A549 (cell line): ENCODE measurements at regions not wholly inside any gene's neighbourhood (a gene's known extent, or its start where the extent isn't known, plus 50 kb on each side); places are given as distances from the start of the nearest gene placed in this dataset.
A peak's percentile ranks its signal among the peaks of the same experiment; 100 is the strongest.

Experiments
- ATAC-seq, 2 experiments: fragments of 200-7000 bp in 1 of 2; fragments of >200 bp in 1 of 2; cut with Nextera tagmentation in 1 of 2; cut with Tn5 transposase in 1 of 2; 3 replicates each; pipeline versions ENCODE4 v1.8.0 to v1.9.1; 2018 to 2020; ENCODE audit warnings: mild to moderate bottlenecking in 1 of 2, moderate library complexity in 1 of 2
- CTCF ChIA-PET: fragments of 300-600 bp; sonication (Branson Sonifier 250); formaldehyde crosslinking; extraction: SDS; loops from one replicate; lab custom pipeline; 2021; ENCODE audit warnings: antibody characterized with exemption, inconsistent platforms; lab: Yijun Ruan, JAX
- POLR2A ChIA-PET: fragments of 350-600 bp; formaldehyde crosslinking; extraction: SDS; loops from one replicate; lab custom pipeline; 2021; ENCODE audit warnings: antibody characterized with exemption, inconsistent platforms; lab: Yijun Ruan, JAX
- DNase-seq, 2 experiments: peaks; one replicate each; pipeline versions ENCODE4 v3.0.0 to v3.0.0-alpha.2; 2011 to 2016; ENCODE audit warnings: low read depth in 1 of 2, low spot score in 1 of 2
- FAIRE-seq: peaks from 2 replicates; lab custom pipeline; 2011; peaks lifted over from hg19 to GRCh38; lab: Jason Lieb, UNC
- H3K27ac ChIP-seq, 2 experiments: fragments of >200 bp; sonication (Bioruptor Twin); formaldehyde crosslinking; 3 replicates each; pipeline ENCODE4 v1.5.1; 2016 to 2017
- H3K4me1 ChIP-seq: fragments of >200 bp; sonication (Bioruptor Twin); formaldehyde crosslinking; 3 replicates; pipeline ENCODE4 v1.6.1; 2016
- H3K4me2 ChIP-seq: fragments of >200 bp; sonication (Bioruptor Twin); formaldehyde crosslinking; 3 replicates; pipeline ENCODE4 v1.6.1; 2016
- H3K4me3 ChIP-seq: fragments of >200 bp; sonication (Bioruptor Twin); formaldehyde crosslinking; 3 replicates; pipeline ENCODE4 v1.5.1; 2016
- H3K9me3 ChIP-seq: fragments of >200 bp; sonication (Bioruptor Twin); formaldehyde crosslinking; 3 replicates; pipeline ENCODE4 v1.6.1; 2016
- BCL3 ChIP-seq: fragments of >200 bp; sonication (Bioruptor Twin); formaldehyde crosslinking; IDR thresholded peaks from 3 replicates; pipeline ENCODE4 v1.6.1; 2016
- CHD4 ChIP-seq: fragments of 200-600 bp; sonication (generic); IDR thresholded peaks from 2 replicates; pipeline ENCODE4 v1.6.1; 2016; ENCODE audit warnings: antibody characterized with exemption, mild to moderate bottlenecking, borderline replicate concordance
- EHF ChIP-seq: fragments of 250-450 bp; sonication (Bioruptor Pico); IDR thresholded peaks from 2 replicates; pipeline ENCODE4 v1.5.0; 2020; ENCODE audit warnings: mild to moderate bottlenecking
- EP300 ChIP-seq, 2 experiments: fragments of >200 bp; sonication (Bioruptor Twin); formaldehyde crosslinking; IDR thresholded peaks; 2 replicates in 1 of 2; 3 replicates in 1 of 2; pipeline ENCODE4 v1.6.1; 2016 to 2017
- FOSB ChIP-seq: fragments of 250-450 bp; sonication (Bioruptor Pico); IDR thresholded peaks from 2 replicates; pipeline ENCODE4 v1.5.0; 2020; ENCODE audit warnings: mild to moderate bottlenecking, moderate library complexity
- HOXA7 ChIP-seq: fragments of 250-450 bp; sonication (Bioruptor Pico); IDR thresholded peaks from 2 replicates; pipeline ENCODE4 v1.5.0; 2020; ENCODE audit warnings: mild to moderate bottlenecking, moderate library complexity
- HOXB13 ChIP-seq: fragments of 250-450 bp; sonication (Bioruptor Pico); IDR thresholded peaks from 2 replicates; pipeline ENCODE4 v1.5.0; 2020; ENCODE audit warnings: low read depth, mild to moderate bottlenecking, moderate library complexity
- HOXB5 ChIP-seq: fragments of 250-450 bp; sonication (Bioruptor Pico); IDR thresholded peaks from 2 replicates; pipeline ENCODE4 v1.5.0; 2020; ENCODE audit warnings: mild to moderate bottlenecking, moderate library complexity
- JUNB ChIP-seq: fragments of >200 bp; sonication (Bioruptor Twin); formaldehyde crosslinking; IDR thresholded peaks from 2 replicates; pipeline ENCODE4 v1.6.1; 2016
- KDM5A ChIP-seq: fragments of 200-600 bp; sonication (generic); IDR thresholded peaks from 2 replicates; pipeline ENCODE4 v1.6.1; 2016; ENCODE audit warnings: antibody characterized with exemption, mild to moderate bottlenecking
- MAFK ChIP-seq: fragments of 450-650 bp; IDR thresholded peaks from 2 replicates; pipeline ENCODE4 v1.6.1; 2014; ENCODE audit not compliant: partially characterized antibody
- MAZ ChIP-seq: fragments of 150-350 bp; IDR thresholded peaks from 2 replicates; pipeline ENCODE4 v1.6.1; 2014; ENCODE audit warnings: antibody characterized with exemption, low read depth, low read length, borderline replicate concordance
- MYC ChIP-seq: IDR thresholded peaks from 2 replicates; pipeline ENCODE4 v1.6.1; 2012; ENCODE audit warnings: mild to moderate bottlenecking, inconsistent platforms, low read length, improper control_type of control experiment, borderline replicate concordance
- PBX3 ChIP-seq: IDR thresholded peaks from 2 replicates; pipeline ENCODE4 v1.6.1; 2012
- RCOR1 ChIP-seq: fragments of 150-350 bp; IDR thresholded peaks from 2 replicates; pipeline ENCODE4 v1.6.1; 2014; ENCODE audit warnings: antibody characterized with exemption, low read length, low read depth
- RNF2 ChIP-seq: fragments of 200-600 bp; sonication (generic); IDR thresholded peaks from 2 replicates; pipeline ENCODE4 v1.6.1; 2016; ENCODE audit warnings: low read depth, mild to moderate bottlenecking, antibody characterized with exemption, moderate library complexity, borderline replicate concordance
- SMC3 ChIP-seq: fragments of >200 bp; sonication (Bioruptor Twin); formaldehyde crosslinking; IDR thresholded peaks from 3 replicates; pipeline ENCODE4 v1.6.1; 2018; ENCODE audit warnings: inconsistent platforms
- SREBF2 ChIP-seq: fragments of 450-650 bp; IDR thresholded peaks from 2 replicates; pipeline ENCODE4 v1.6.1; 2014; ENCODE audit warnings: mild to moderate bottlenecking, moderate library complexity
- TP53 ChIP-seq: fragments of 250-450 bp; sonication (Bioruptor Pico); IDR thresholded peaks from 2 replicates; pipeline ENCODE4 v1.5.0; 2021; ENCODE audit warnings: mild to moderate bottlenecking, moderate library complexity
- WGBS: methylation state at CpG from one replicate; pipeline ENCODE4 v1.1.6; 2017; ENCODE audit errors: missing lambda C conversion rate; 5-methylcytosine and 5-hydroxymethylcytosine counted together

DNA sequence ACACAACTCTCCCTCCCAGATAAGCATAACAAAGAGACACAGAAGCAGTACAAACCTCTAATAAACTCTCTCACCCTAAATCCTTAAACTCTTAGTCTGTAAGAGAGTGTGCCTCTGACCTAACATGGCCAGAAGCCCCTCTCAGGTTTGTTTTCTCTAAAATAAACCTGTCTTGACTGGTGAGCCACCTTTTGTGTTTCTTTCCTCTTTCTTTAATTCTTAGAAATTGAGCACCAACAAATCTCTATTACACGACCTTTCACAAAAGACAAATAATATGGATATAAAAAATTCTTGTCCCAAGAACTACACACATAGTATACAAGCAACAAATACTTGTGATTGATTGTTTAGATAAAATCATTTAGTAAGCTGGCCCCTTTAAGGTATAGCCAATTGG lies 573.7 kb downstream of the EPHA5 start:
- no peak for TF ChIP-seq RNF2
- TF ChIP-seq BCL3: no peak
- TF ChIP-seq HOXA7 (CRISPR knock-in tag): no peak
- TF ChIP-seq MAZ: no peak
- TF ChIP-seq CHD4: no peak
- TF ChIP-seq RCOR1: no peak
- no peak for TF ChIP-seq SREBF2
- no peak for TF ChIP-seq FOSB (CRISPR knock-in tag)
- no peak for TF ChIP-seq KDM5A
- no peak for TF ChIP-seq HOXB13
- no peak for TF ChIP-seq EHF (CRISPR knock-in tag)
- no peak for TF ChIP-seq PBX3
- no peak for TF ChIP-seq EP300 (IDR thresholded peaks at IDR 0.05)
- TF ChIP-seq MAFK: no peak
- no peak for TF ChIP-seq TP53 (CRISPR knock-in tag)
- DNase-seq: no peak
- Histone ChIP-seq H3K4me3 (no peak overlapping the region), H3K27ac (no peak overlapping the region), H3K4me1 (no peaks in the 10 kb centered on the region), H3K4me2 (no peak overlapping the region), H3K9me3 (no peaks in the 10 kb centered on the region)
- POLR2A ChIA-PET: no interaction called here
- FAIRE-seq: no peak
- no peak for ATAC-seq
- 0% methylated on average over 1 of the region's 1 CpG for WGBS
- CTCF ChIA-PET: interaction anchor here (0.6 kb wide), 1 partner anchor 55 kb away, joined by 3 read pairs; no protein-coding TSS in a partner anchor

DNA sequence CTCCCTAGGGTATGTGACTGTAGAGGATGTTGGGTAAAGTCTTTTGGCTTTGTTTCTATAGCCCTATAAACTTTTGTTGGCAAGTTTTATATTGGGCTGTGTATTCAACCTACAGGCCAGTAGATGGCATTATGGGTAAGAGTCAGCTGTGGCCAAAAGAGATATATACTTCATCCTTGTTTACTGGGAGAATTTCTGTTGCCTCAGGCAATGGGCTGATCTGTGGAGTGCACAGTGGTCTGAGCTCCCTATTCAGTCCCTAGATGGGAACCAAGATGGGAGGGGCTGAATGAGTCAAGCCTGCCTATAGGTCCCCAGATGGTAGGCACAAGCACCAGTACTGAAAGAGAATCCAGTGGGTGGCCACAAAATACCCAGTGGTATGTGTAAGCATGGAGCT lies 580.6 kb downstream of the EPHA5 start:
- Histone ChIP-seq H3K4me1 (no peaks in the 10 kb centered on the region), H3K27ac (no peak overlapping the region), H3K4me3 (no peak overlapping the region), H3K9me3 (no peaks in the 10 kb centered on the region), H3K4me2 (no peak overlapping the region)
- TF ChIP-seq HOXB5 (no peak), JUNB (no peak)
- peak in 1 of 2 experiments; percentile 1 for DNase-seq
- no peak for FAIRE-seq
- POLR2A ChIA-PET: no interaction called here
- CTCF ChIA-PET: interaction anchor here (0.7 kb wide), 1 partner anchor 1384 kb away, joined by 3 read pairs; no protein-coding TSS in a partner anchor
- ATAC-seq: no peak

GRCh38 chr4:65083076-65083475 lies 587.2 kb downstream of the EPHA5 start:
- TF ChIP-seq SMC3: no peak
- 27% methylated on average over 3 of the region's 3 CpGs for WGBS
- H3K9me3 ChIP-seq: no peaks in the 10 kb centered on the region
- no peak overlapping the region for H3K27ac ChIP-seq
- H3K4me1 ChIP-seq: no peaks in the 10 kb centered on the region
- H3K4me3 ChIP-seq: no peak overlapping the region
- ATAC-seq: no peak
- no peak overlapping the region for H3K4me2 ChIP-seq
- no peak for FAIRE-seq
- DNase-seq: no peak
- CTCF ChIA-PET: no interaction called here
- POLR2A ChIA-PET: no interaction called here

- WGBS: 29% methylated on average over 1 of the region's 1 CpG
- H3K4me2 ChIP-seq: no peak overlapping the region
- no peaks in the 10 kb centered on the region for H3K9me3 ChIP-seq
- no peak for FAIRE-seq
- POLR2A ChIA-PET: no interaction called here
- CTCF ChIA-PET: no interaction called here
- no peaks in the 10 kb centered on the region for H3K4me1 ChIP-seq
- no peak for ATAC-seq
- no peak for DNase-seq
- H3K27ac ChIP-seq: no peak overlapping the region
- TF ChIP-seq MYC: no peak
- TF ChIP-seq, all 56 proteins: peak for 0
- no peak overlapping the region for H3K4me3 ChIP-seq
Measured at GRCh38 chr4:65071564-65071963, 598.7 kb downstream of the EPHA5 start.
